GM23338 (cell line): ENCODE measurements at regions not wholly inside any gene's neighbourhood (a gene's known extent, or its start where the extent isn't known, plus 50 kb on each side); places are given as distances from the start of the nearest gene placed in this dataset.

Source experiments
- ATAC-seq: fragments of 200-7000 bp; cut with Tn5 transposase; 3 replicates; pipeline ENCODE4 v1.9.1; 2020
- DNase-seq: peaks from one replicate; pipeline ENCODE4 v3.0.0-alpha.2; 2015; ENCODE audit warnings: low spot score
- H2AFZ ChIP-seq: fragments of 200-600 bp; sonication (generic); 2 replicates; pipeline ENCODE4 v1.8.0; 2016; ENCODE audit warnings: antibody characterized with exemption, mild to moderate bottlenecking, moderate library complexity
- H3F3A ChIP-seq: fragments of 200-600 bp; sonication (generic); replicated peaks from 2 replicates; pipeline ENCODE4 v1.8.0; 2017; ENCODE audit warnings: antibody characterized with exemption, mixed run types, low read depth
- H3K27ac ChIP-seq: fragments of 200-600 bp; sonication (generic); 2 replicates; pipeline ENCODE4 v1.6.1; 2016; ENCODE audit warnings: low read depth
- H3K27me3 ChIP-seq: fragments of 200-600 bp; sonication (generic); 2 replicates; pipeline ENCODE4 v1.8.0; 2016; ENCODE audit warnings: mild to moderate bottlenecking, mixed run types, moderate library complexity; ENCODE audit not compliant: insufficient read depth
- H3K36me3 ChIP-seq: fragments of 200-600 bp; sonication (generic); 2 replicates; pipeline ENCODE4 v1.8.0; 2016; ENCODE audit warnings: mild to moderate bottlenecking; ENCODE audit not compliant: insufficient read depth
- H3K4me1 ChIP-seq: fragments of 200-600 bp; sonication (generic); 2 replicates; pipeline ENCODE4 v1.8.0; 2016; ENCODE audit warnings: mild to moderate bottlenecking, moderate library complexity; ENCODE audit not compliant: insufficient read depth
- H3K4me2 ChIP-seq: fragments of 200-600 bp; sonication (generic); 2 replicates; pipeline ENCODE4 v1.7.1; 2017; ENCODE audit warnings: mixed run types
- H3K4me3 ChIP-seq: fragments of 200-600 bp; sonication (generic); 2 replicates; pipeline ENCODE4 v1.6.1; 2016; ENCODE audit warnings: mixed run types
- H3K79me2 ChIP-seq: fragments of 200-600 bp; sonication (generic); replicated peaks from 2 replicates; pipeline ENCODE4 v1.8.0; 2017; ENCODE audit warnings: mild to moderate bottlenecking; ENCODE audit not compliant: insufficient read depth
- H3K9me2 ChIP-seq: fragments of 200-600 bp; sonication (generic); 2 replicates; pipeline ENCODE4 v1.8.0; 2017; ENCODE audit not compliant: insufficient read depth
- H4K20me1 ChIP-seq: fragments of 200-600 bp; sonication (generic); replicated peaks from 2 replicates; pipeline ENCODE4 v1.8.0; 2017; ENCODE audit warnings: mild to moderate bottlenecking; ENCODE audit not compliant: insufficient read depth
- H3K27ac Mint-ChIP-seq: 2 replicates; pipeline ENCODE4 v1.8.0; 2020; ENCODE audit warnings: inconsistent platforms, mild to moderate bottlenecking, moderate library complexity, mixed read lengths
- H3K27me3 Mint-ChIP-seq: 3 replicates; pipeline ENCODE4 v1.8.0; 2022; ENCODE audit warnings: low read depth, mild to moderate bottlenecking, moderate library complexity, mixed read lengths, inconsistent platforms; ENCODE audit not compliant: insufficient read depth, poor library complexity
- H3K36me3 Mint-ChIP-seq: 3 replicates; pipeline ENCODE4 v1.8.0; 2021; ENCODE audit warnings: low read depth, mild to moderate bottlenecking, inconsistent platforms, moderate library complexity, mixed read lengths
- H3K4me1 Mint-ChIP-seq: 3 replicates; pipeline ENCODE4 v1.8.0; 2020; ENCODE audit warnings: mild to moderate bottlenecking, inconsistent platforms, mixed read lengths
- H3K4me3 Mint-ChIP-seq: 3 replicates; pipeline ENCODE4 v1.8.0; 2021; ENCODE audit warnings: moderate library complexity, mild to moderate bottlenecking, inconsistent platforms, mixed read lengths
- H3K9me3 Mint-ChIP-seq: 3 replicates; pipeline ENCODE4 v1.8.0; 2020; ENCODE audit warnings: moderate library complexity, mild to moderate bottlenecking, inconsistent platforms, mixed read lengths
- CTCF ChIP-seq, 2 experiments: fragments of 200-600 bp in 1 of 2; sonication (generic) in 1 of 2; conservative IDR thresholded peaks; 2 replicates each; pipeline versions ENCODE4 v1.5.1 to v1.6.1; 2016 to 2017; ENCODE audit warnings: antibody characterized with exemption in 2 of 2, low read depth in 2 of 2, mild to moderate bottlenecking in 2 of 2, moderate library complexity in 1 of 2
- EZH2phosphoT487 ChIP-seq: fragments of 200-600 bp; sonication (generic); IDR thresholded peaks from one replicate; pipeline ENCODE4 v1.8.1; 2018; ENCODE audit warnings: antibody characterized with exemption; ENCODE audit not compliant: unreplicated experiment
- NANOG ChIP-seq: IDR thresholded peaks from 2 replicates; pipeline ENCODE4 v1.6.1; 2016; ENCODE audit warnings: antibody characterized with exemption, borderline replicate concordance
- POLR2AphosphoS5 ChIP-seq: IDR thresholded peaks from 2 replicates; pipeline ENCODE4 v1.6.1; 2016; ENCODE audit warnings: antibody characterized with exemption, low read depth
- REST ChIP-seq: IDR thresholded peaks from one replicate; pipeline ENCODE4 v1.6.1; 2018; ENCODE audit warnings: antibody characterized with exemption; ENCODE audit not compliant: unreplicated experiment
- ZNF462 ChIP-seq: fragments of 250-450 bp; sonication (Bioruptor Pico); IDR thresholded peaks from 2 replicates; pipeline ENCODE4 v1.5.0; 2020; ENCODE audit warnings: mild to moderate bottlenecking, moderate library complexity

GRCh38 chr11:111098091-111098490 lies 147.4 kb upstream of the POU2AF2 start:
- TF ChIP-seq CTCF (conservative IDR thresholded peaks at IDR 0.05; ENCODE audit: low read depth in 2 of 2), result no peak
- no peak for TF ChIP-seq REST
- TF ChIP-seq EZH2phosphoT487, result no peak
- TF ChIP-seq NANOG, result no peak
- no peak for TF ChIP-seq POLR2AphosphoS5
- no peak for TF ChIP-seq ZNF462 (CRISPR knock-in tag)
- H3K4me3 ChIP-seq, result no peak overlapping the region
- DNase-seq, result no peak
- Mint-ChIP-seq H3K4me3 (no peak overlapping the region), H3K9me3 (no peaks in the 10 kb centered on the region), H3K27me3 (no peaks in the 10 kb centered on the region), H3K36me3 (no peaks in the 10 kb centered on the region), H3K27ac (no peak overlapping the region), H3K4me1 (peaks cover 3% of the 10 kb centered on the region; the same call in 2 of the 3 replicates)
- no peak for ATAC-seq
- H3K4me2 ChIP-seq, result no peak overlapping the region
- H2AFZ ChIP-seq, result no peak overlapping the region
- 0 out of 2 replicates have a peak, but pooled peaks cover 8% of the 10 kb centered on the region for H3K9me2 ChIP-seq
- H3K27me3 ChIP-seq, result no peaks in the 10 kb centered on the region
- H3F3A ChIP-seq, result no peaks in the 10 kb centered on the region
- no peaks in the 10 kb centered on the region for H3K79me2 ChIP-seq
- no peaks in the 10 kb centered on the region for H3K4me1 ChIP-seq
- H3K27ac ChIP-seq, result no peak overlapping the region
- no peaks in the 10 kb centered on the region for H3K36me3 ChIP-seq
- no peaks in the 10 kb centered on the region for H4K20me1 ChIP-seq
